ENCODE measurements at regions not wholly inside any gene's neighbourhood (a gene's known extent, or its start where the extent isn't known, plus 50 kb on each side); places are given as distances from the start of the nearest gene placed in this dataset.

- Histone ChIP-seq H3K14ac (replicated peaks; ENCODE audit: low read depth, low read length) (no peak overlapping the region), H3K4me1 (ENCODE audit: control insufficient read depth, insufficient read depth, low read length) (no peaks in the 10 kb centered on the region; the same call in 1 of the 2 replicates), H2AK5ac (ENCODE audit: low read depth, low read length) (no peak overlapping the region), H2AFZ (replicated peaks; ENCODE audit: low read length, poor library complexity) (no peak overlapping the region), H3K27ac (ENCODE audit: insufficient read depth, low read length) (no peak overlapping the region), H3K4ac (ENCODE audit: low read depth, low read length) (no peak overlapping the region), H3K79me1 (ENCODE audit: low read depth in 1 of 2, low read length in 2 of 2) (no peaks in the 10 kb centered on the region), H3K56ac (ENCODE audit: extremely low read depth, insufficient read depth, low read length) (no peak overlapping the region), H3K9ac (ENCODE audit: low read depth, low read length) (no peak overlapping the region), H3K18ac (ENCODE audit: low read depth, low read length) (no peak overlapping the region), H3K23ac (ENCODE audit: low read depth, low read length) (no peak overlapping the region), H4K91ac (ENCODE audit: insufficient read depth, low read depth, low read length) (no peak overlapping the region), H3K9me1 (ENCODE audit: insufficient read depth, low read length) (no peaks in the 10 kb centered on the region), H4K20me1 (ENCODE audit: insufficient read depth, low read length) (no peaks in the 10 kb centered on the region), H3K27me3 (ENCODE audit: control insufficient read depth, insufficient read depth, low read length) (no peaks in the 10 kb centered on the region; the same call in none of the 2 replicates), H3K4me2 (ENCODE audit: low read depth, low read length) (no peak overlapping the region), H2BK20ac (ENCODE audit: low read depth, low read length) (no peak overlapping the region), H2BK120ac (ENCODE audit: low read depth, low read length) (no peak overlapping the region; the same call in 1 of the 2 replicates), H2BK15ac (ENCODE audit: low read depth, low read length) (no peak overlapping the region), H3K36me3 (ENCODE audit: control insufficient read depth, insufficient read depth, low read length) (no peaks in the 10 kb centered on the region), H3K4me3 (ENCODE audit: insufficient read depth, low read depth, low read length) (no peak overlapping the region), H3K9me3 (ENCODE audit: control insufficient read depth, insufficient read depth, low read length) (no peaks in the 10 kb centered on the region), H4K8ac (ENCODE audit: low read depth in 2 of 2, low read length in 2 of 2) (no peak overlapping the region), H2BK5ac (ENCODE audit: low read depth, low read length, poor library complexity, severe bottlenecking) (no peak overlapping the region), H2AK9ac (replicated peaks; ENCODE audit: low read depth, low read length, poor library complexity) (no peak overlapping the region), H4K5ac (ENCODE audit: low read depth, low read length) (no peak overlapping the region)
- POLR2A ChIA-PET (ENCODE audit: unreplicated experiment) = no interaction called here
- no peak for ATAC-seq (ENCODE audit: low read depth)
- TF ChIP-seq NFE2L2 (IDR thresholded peaks at IDR 0.05; ENCODE audit: low read depth, low read length) (no peak), MAZ (IDR thresholded peaks at IDR 0.05; ENCODE audit: borderline replicate concordance, low read depth, low read length) (no peak), SMC3 (IDR thresholded peaks at IDR 0.05; ENCODE audit: low read depth, low read length) (no peak), ELK1 (IDR thresholded peaks at IDR 0.05; ENCODE audit: borderline replicate concordance, low read depth, low read length) (no peak), RCOR1 (IDR thresholded peaks at IDR 0.05; ENCODE audit: insufficient replicate concordance, low read length) (no peak), CHD1 (IDR thresholded peaks at IDR 0.05; ENCODE audit: low read depth, low read length) (no peak), BHLHE40 (IDR thresholded peaks at IDR 0.05; ENCODE audit: low read depth, low read length) (no peak), MXI1 (IDR thresholded peaks at IDR 0.05; ENCODE audit: borderline replicate concordance, low read depth, low read length) (no peak), RAD21 (IDR thresholded peaks at IDR 0.05; ENCODE audit: low read length) (no peak), FOS (IDR thresholded peaks at IDR 0.05; ENCODE audit: low read depth, low read length) (no peak), RFX5 (IDR thresholded peaks at IDR 0.05; ENCODE audit: low read depth, low read length) (no peak)
- TF ChIP-seq, protein P1, sequence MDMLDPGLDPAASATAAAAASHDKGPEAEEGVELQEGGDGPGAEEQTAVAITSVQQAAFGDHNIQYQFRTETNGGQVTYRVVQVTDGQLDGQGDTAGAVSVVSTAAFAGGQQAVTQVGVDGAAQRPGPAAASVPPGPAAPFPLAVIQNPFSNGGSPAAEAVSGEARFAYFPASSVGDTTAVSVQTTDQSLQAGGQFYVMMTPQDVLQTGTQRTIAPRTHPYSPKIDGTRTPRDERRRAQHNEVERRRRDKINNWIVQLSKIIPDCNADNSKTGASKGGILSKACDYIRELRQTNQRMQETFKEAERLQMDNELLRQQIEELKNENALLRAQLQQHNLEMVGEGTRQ (IDR thresholded peaks at IDR 0.05; ENCODE audit: low read depth, low read length) = no peak
- CTCF ChIA-PET = no interaction called here
- intact Hi-C loops (cut with micrococcal nuclease) = no loop called here
- no TSS peak for BruUV-seq (replicated peaks)
- in situ Hi-C loops (cut with MboI; ENCODE audit: low sequenced_read_pairs) = no loop called here
- no peak for DNase-seq
- dilution Hi-C loops (cut with HindIII; ENCODE audit: low sequenced_read_pairs, unreplicated experiment) = no loop called here
- 93% methylated on average over 3 of the region's 4 CpGs; no CpG with 5 or more reads in 1 of the 2 experiments for WGBS, 2 experiments (ENCODE audit: extremely low coverage in 2 of 2, insufficient read length in 1 of 2)
Measured at GRCh38 chr16:65600046-65600445, 478.2 kb upstream of the CDH11 start.
